ENCODE measurements at regions not wholly inside any gene's neighbourhood (a gene's known extent, or its start where the extent isn't known, plus 50 kb on each side); places are given as distances from the start of the nearest gene placed in this dataset.

GRCh38 chr2:7881466-7881865 lies 800.4 kb upstream of the ID2 start (continued):
- TF ChIP-seq ZBTB33 (IDR thresholded peaks at IDR 0.05) (no peak), SP1 (IDR thresholded peaks at IDR 0.05) (no peak)

GRCh38 chr2:7882296-7882695 lies 799.6 kb upstream of the ID2 start:
- Histone ChIP-seq H3K27me3 (ENCODE audit: control insufficient read depth in 4 of 4, insufficient read depth in 4 of 4, low read length in 3 of 4) (no peaks in the 10 kb centered on the region), H3K4me3 (ENCODE audit: low read depth in 1 of 3, low read length in 3 of 3) (no peak overlapping the region), H3K9ac (ENCODE audit: low read depth in 1 of 2, low read length in 2 of 2) (no peak overlapping the region), H3K36me3 (ENCODE audit: control insufficient read depth in 4 of 4, insufficient read depth in 3 of 4, low read depth in 1 of 4, low read length in 3 of 4) (no peaks in the 10 kb centered on the region), H3K27ac (ENCODE audit: low read depth in 1 of 2, low read length in 2 of 2) (no peak overlapping the region), H3K9me3 (ENCODE audit: control insufficient read depth in 4 of 4, low read length in 3 of 4) (no peaks in the 10 kb centered on the region), H3K4me1 (ENCODE audit: control insufficient read depth in 4 of 4, insufficient read depth in 4 of 4, low read length in 3 of 4) (no peaks in the 10 kb centered on the region)
- DNase-seq (ENCODE audit: low spot score), result no peak
- TF ChIP-seq GABPA (IDR thresholded peaks at IDR 0.05 in 1 of 2, conservative IDR thresholded peaks at IDR 0.05 in 1 of 2) (no peak), YY1 (IDR thresholded peaks at IDR 0.05) (no peak), HNF4G (IDR thresholded peaks at IDR 0.05) (no peak), CTCF (IDR thresholded peaks at IDR 0.05; ENCODE audit: low read depth, low read length, missing input control) (no peak), NR2F2 (IDR thresholded peaks at IDR 0.05) (no peak), ATF3 (IDR thresholded peaks at IDR 0.05) (no peak), SP1 (IDR thresholded peaks at IDR 0.05) (no peak), HNF4A (conservative IDR thresholded peaks at IDR 0.05) (no peak), JUND (IDR thresholded peaks at IDR 0.05) (no peak), RAD21 (IDR thresholded peaks at IDR 0.05) (no peak), TAF1 (conservative IDR thresholded peaks at IDR 0.05) (no peak), EGR1 (IDR thresholded peaks at IDR 0.05; ENCODE audit: low read depth in 2 of 2) (no peak), REST (IDR thresholded peaks at IDR 0.05) (no peak), MAX (IDR thresholded peaks at IDR 0.05) (no peak)
